Suprapubic skin (tissue), 4 donors: ENCODE measurements at regions not wholly inside any gene's neighbourhood (a gene's known extent, or its start where the extent isn't known, plus 50 kb on each side); places are given as distances from the start of the nearest gene placed in this dataset.

Experiments used
- DNase-seq, 2 donors: peaks; one replicate each; pipeline ENCODE4 v3.0.0-alpha.2; 2019; ENCODE audit warnings: low spot score in 2 of 2
- H3K27ac ChIP-seq: fragments of 200-600 bp; sonication (generic); one replicate; pipeline ENCODE4 v1.5.1; 2019
- H3K27me3 ChIP-seq: fragments of 200-600 bp; sonication (generic); one replicate; pipeline ENCODE4 v1.5.1; 2019
- H3K36me3 ChIP-seq: fragments of 200-600 bp; sonication (generic); one replicate; pipeline ENCODE4 v1.5.1; 2019
- H3K4me1 ChIP-seq: fragments of 200-600 bp; sonication (generic); one replicate; pipeline ENCODE4 v1.5.1; 2019
- H3K4me3 ChIP-seq: fragments of 200-600 bp; sonication (generic); one replicate; pipeline ENCODE4 v1.5.1; 2019; ENCODE audit warnings: mild to moderate bottlenecking
- H3K9me3 ChIP-seq: fragments of 200-600 bp; sonication (generic); one replicate; pipeline ENCODE4 v1.5.1; 2019
- EP300 ChIP-seq: sonication (generic); formaldehyde crosslinking; IDR thresholded peaks from one replicate; pipeline ENCODE4 v1.6.1; 2017; ENCODE audit warnings: antibody characterized with exemption
- POLR2A ChIP-seq, 2 donors: fragments of 450-650 bp; IDR thresholded peaks; one replicate each; pipeline ENCODE4 v1.6.1; 2017; ENCODE audit warnings: antibody characterized with exemption in 2 of 2, mild to moderate bottlenecking in 2 of 2, moderate library complexity in 2 of 2
- POLR2AphosphoS5 ChIP-seq, 3 donors: sonication (generic); formaldehyde crosslinking; IDR thresholded peaks; one replicate each; pipeline ENCODE4 v1.6.1; 2017; ENCODE audit warnings: antibody characterized with exemption in 3 of 3
- WGBS: methylation state at CpG from one replicate; pipeline ENCODE4 v1.1.5; 2018; 5-methylcytosine and 5-hydroxymethylcytosine counted together
- TF ChIP-seq, protein P1 (sequence below), 2 donors: fragments of 200-600 bp in 1 of 2; fragments of 450-650 bp in 1 of 2; sonication (generic) in 1 of 2; IDR thresholded peaks; one replicate each; pipeline ENCODE4 v1.5.1; 2016 to 2019; ENCODE audit warnings: antibody characterized with exemption in 2 of 2, mild to moderate bottlenecking in 1 of 2, moderate library complexity in 1 of 2

- H3K4me3 ChIP-seq: no peak overlapping the region
- no peaks in the 10 kb centered on the region for H3K36me3 ChIP-seq
- WGBS: 94% methylated on average over 2 of the region's 2 CpGs
- H3K27me3 ChIP-seq: no peaks in the 10 kb centered on the region
- peaks cover 9% of the 10 kb centered on the region for H3K9me3 ChIP-seq
- H3K4me1 ChIP-seq: no peaks in the 10 kb centered on the region
- TF ChIP-seq POLR2AphosphoS5 (IDR thresholded peaks at IDR 0.05): no peak
- TF ChIP-seq, protein P1, sequence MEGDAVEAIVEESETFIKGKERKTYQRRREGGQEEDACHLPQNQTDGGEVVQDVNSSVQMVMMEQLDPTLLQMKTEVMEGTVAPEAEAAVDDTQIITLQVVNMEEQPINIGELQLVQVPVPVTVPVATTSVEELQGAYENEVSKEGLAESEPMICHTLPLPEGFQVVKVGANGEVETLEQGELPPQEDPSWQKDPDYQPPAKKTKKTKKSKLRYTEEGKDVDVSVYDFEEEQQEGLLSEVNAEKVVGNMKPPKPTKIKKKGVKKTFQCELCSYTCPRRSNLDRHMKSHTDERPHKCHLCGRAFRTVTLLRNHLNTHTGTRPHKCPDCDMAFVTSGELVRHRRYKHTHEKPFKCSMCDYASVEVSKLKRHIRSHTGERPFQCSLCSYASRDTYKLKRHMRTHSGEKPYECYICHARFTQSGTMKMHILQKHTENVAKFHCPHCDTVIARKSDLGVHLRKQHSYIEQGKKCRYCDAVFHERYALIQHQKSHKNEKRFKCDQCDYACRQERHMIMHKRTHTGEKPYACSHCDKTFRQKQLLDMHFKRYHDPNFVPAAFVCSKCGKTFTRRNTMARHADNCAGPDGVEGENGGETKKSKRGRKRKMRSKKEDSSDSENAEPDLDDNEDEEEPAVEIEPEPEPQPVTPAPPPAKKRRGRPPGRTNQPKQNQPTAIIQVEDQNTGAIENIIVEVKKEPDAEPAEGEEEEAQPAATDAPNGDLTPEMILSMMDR (IDR thresholded peaks at IDR 0.05): no peak
- TF ChIP-seq EP300: no peak
- TF ChIP-seq POLR2A (IDR thresholded peaks at IDR 0.05): no peak
- no peak for DNase-seq
- no peak overlapping the region for H3K27ac ChIP-seq
Observed at GRCh38 chr9:115382865-115383264, 264.9 kb upstream of the TNC start.

DNA sequence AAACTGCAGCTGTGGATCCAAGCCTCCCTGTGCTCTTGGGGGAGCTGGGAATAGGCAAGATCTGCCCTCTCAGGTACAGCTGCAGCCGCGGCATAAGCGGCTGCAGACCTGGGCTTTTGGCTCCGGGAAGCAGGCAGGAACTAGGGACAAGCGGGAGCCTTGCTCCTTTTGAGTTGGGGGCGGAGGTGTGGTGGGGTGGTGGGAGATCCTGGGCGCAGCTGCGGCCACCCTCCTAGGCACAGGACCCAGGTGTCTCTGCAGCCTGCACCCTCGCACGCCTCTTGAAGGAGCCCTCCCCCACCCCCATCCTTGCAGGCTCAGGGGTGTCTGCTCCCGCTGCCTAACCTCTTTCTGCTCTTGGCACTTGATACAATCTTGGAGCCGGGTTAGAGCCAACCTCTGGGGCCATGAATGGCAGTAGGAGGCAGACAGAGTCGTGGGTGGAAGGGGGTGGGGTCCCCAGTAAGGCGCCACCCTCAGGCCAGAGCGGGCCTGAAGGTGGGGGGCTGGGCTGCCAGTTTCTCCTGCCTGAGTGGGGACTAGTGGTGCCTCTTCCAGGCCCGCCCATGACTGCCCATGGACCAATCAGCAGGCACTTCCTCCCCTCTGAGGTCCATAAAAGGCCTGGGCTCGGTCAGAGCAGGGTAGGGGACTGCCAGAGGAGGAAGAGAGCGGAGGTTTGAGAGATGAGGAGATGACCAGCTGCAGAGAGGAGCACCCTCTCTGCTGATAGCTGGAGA, 267.6 kb upstream of the TNC start:
- no peaks in the 10 kb centered on the region for H3K4me1 ChIP-seq
- TF ChIP-seq, protein P1 (IDR thresholded peaks at IDR 0.05): no peak
- TF ChIP-seq POLR2A (IDR thresholded peaks at IDR 0.05) (no peak), POLR2AphosphoS5 (IDR thresholded peaks at IDR 0.05) (no peak), EP300 (no peak)
- no peak overlapping the region for H3K4me3 ChIP-seq
- H3K27ac ChIP-seq: no peak overlapping the region
- H3K36me3 ChIP-seq: no peaks in the 10 kb centered on the region
- no peak for DNase-seq
- WGBS: 97% methylated on average over 3 of the region's 18 CpGs
- peaks cover 9% of the 10 kb centered on the region for H3K9me3 ChIP-seq
- H3K27me3 ChIP-seq: no peaks in the 10 kb centered on the region

- H3K36me3 ChIP-seq: no peaks in the 10 kb centered on the region
- no peaks in the 10 kb centered on the region for H3K4me1 ChIP-seq
- no peaks in the 10 kb centered on the region for H3K27me3 ChIP-seq
- H3K27ac ChIP-seq: no peak overlapping the region
- H3K4me3 ChIP-seq: no peak overlapping the region
- H3K9me3 ChIP-seq: peaks cover 6% of the 10 kb centered on the region
- TF ChIP-seq, protein P1 (IDR thresholded peaks at IDR 0.05): no peak
- TF ChIP-seq POLR2AphosphoS5 (IDR thresholded peaks at IDR 0.05) (no peak), POLR2A (IDR thresholded peaks at IDR 0.05) (no peak), EP300 (no peak)
- DNase-seq: no peak
- 55% methylated on average over 2 of the region's 2 CpGs for WGBS
Observed at GRCh38 chr9:115386963-115387770, 269.2 kb upstream of the TNC start.

- H3K9me3 ChIP-seq: no peaks in the 10 kb centered on the region
- no peak for DNase-seq
- no peaks in the 10 kb centered on the region for H3K36me3 ChIP-seq
- TF ChIP-seq EP300: no peak
- no peak for TF ChIP-seq POLR2AphosphoS5 (IDR thresholded peaks at IDR 0.05)
- TF ChIP-seq, protein P1 (IDR thresholded peaks at IDR 0.05): no peak
- no peak for TF ChIP-seq POLR2A (IDR thresholded peaks at IDR 0.05)
- 77% methylated on average over 4 of the region's 4 CpGs for WGBS
- H3K4me1 ChIP-seq: no peaks in the 10 kb centered on the region
- H3K27ac ChIP-seq: no peak overlapping the region
- H3K4me3 ChIP-seq: no peak overlapping the region
- no peaks in the 10 kb centered on the region for H3K27me3 ChIP-seq
Observed at GRCh38 chr9:115391168-115391825, 273.3 kb upstream of the TNC start.
